ENCODE measurements at regions not wholly inside any gene's neighbourhood (a gene's known extent, or its start where the extent isn't known, plus 50 kb on each side); places are given as distances from the start of the nearest gene placed in this dataset.

- no peak for DNase-seq
- H3K79me2 ChIP-seq (ENCODE audit: insufficient read depth), result no peaks in the 10 kb centered on the region
- no peak overlapping the region for H3K27ac ChIP-seq
- TF ChIP-seq EZH2phosphoT487 (IDR thresholded peaks at IDR 0.05; ENCODE audit: insufficient read depth, low read depth) (no peak), EZH2 (IDR thresholded peaks at IDR 0.05; ENCODE audit: insufficient read depth, poor library complexity, severe bottlenecking) (no peak)
- no peaks in the 10 kb centered on the region for H3F3A ChIP-seq (ENCODE audit: insufficient read depth)
- no peak overlapping the region for H3K4me3 ChIP-seq
- no peaks in the 10 kb centered on the region for H3K9me3 ChIP-seq (ENCODE audit: low read depth)
- no peak overlapping the region for H2AFZ ChIP-seq
- H3K9ac ChIP-seq, result no peak overlapping the region
- H3K9me2 ChIP-seq (ENCODE audit: insufficient read depth), result no peaks in the 10 kb centered on the region
- no peaks in the 10 kb centered on the region for H4K20me1 ChIP-seq (ENCODE audit: insufficient read depth)
- H3K4me1 ChIP-seq (ENCODE audit: insufficient read depth), result no peaks in the 10 kb centered on the region
- H3K27me3 ChIP-seq (replicated peaks; ENCODE audit: insufficient read depth), result peaks cover 12% of the 10 kb centered on the region
- WGBS, 2 experiments (ENCODE audit: low coverage in 1 of 2, low lambda C conversion rate in 2 of 2, missing lambda C conversion rate in 2 of 2), result 18 to 21% methylated on average over 2 of the region's 2 CpGs
- H3K4me2 ChIP-seq (ENCODE audit: unreplicated experiment), result no peak overlapping the region
- in situ Hi-C loops (cut with MboI), result no loop called here
- H3K36me3 ChIP-seq (ENCODE audit: low read depth), result no peaks in the 10 kb centered on the region
These were observed 200.9 kb downstream of the CLIC5 start for GRCh38 chr6:45814772-45815171.

DNA sequence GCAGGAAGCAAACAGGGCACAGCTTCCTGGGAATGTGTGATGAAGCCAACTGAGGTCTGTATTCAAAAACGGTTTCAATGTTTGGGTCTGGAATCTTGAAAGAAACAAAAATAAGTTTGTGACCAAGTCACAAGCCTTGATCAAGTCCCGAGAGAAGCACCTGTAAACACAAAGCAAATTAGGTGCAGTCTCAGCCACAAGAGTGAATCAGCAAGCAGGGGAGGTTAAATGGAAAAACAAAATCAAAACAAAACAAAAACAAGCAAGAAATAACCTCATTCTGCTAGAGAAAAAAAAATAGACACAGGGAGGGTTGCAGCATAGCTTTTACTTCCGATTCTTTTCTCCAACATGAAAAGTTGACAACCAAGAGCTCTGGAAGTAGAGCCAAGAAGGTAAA is 201.7 kb downstream of the CLIC5 start:
- H3K4me2 ChIP-seq (ENCODE audit: unreplicated experiment), result no peak overlapping the region
- no peak overlapping the region for H3K9ac ChIP-seq
- no peak overlapping the region for H3K4me3 ChIP-seq
- H4K20me1 ChIP-seq (ENCODE audit: insufficient read depth), result no peaks in the 10 kb centered on the region
- H3K27me3 ChIP-seq (replicated peaks; ENCODE audit: insufficient read depth), result peaks cover 12% of the 10 kb centered on the region
- H3K79me2 ChIP-seq (ENCODE audit: insufficient read depth), result no peaks in the 10 kb centered on the region
- H2AFZ ChIP-seq, result no peak overlapping the region
- DNase-seq, result no peak
- TF ChIP-seq EZH2phosphoT487 (IDR thresholded peaks at IDR 0.05; ENCODE audit: insufficient read depth, low read depth), result no peak
- TF ChIP-seq EZH2 (IDR thresholded peaks at IDR 0.05; ENCODE audit: insufficient read depth, poor library complexity, severe bottlenecking), result no peak
- H3K4me1 ChIP-seq (ENCODE audit: insufficient read depth), result no peaks in the 10 kb centered on the region
- in situ Hi-C loops (cut with MboI), result no loop called here
- no peak overlapping the region for H3K27ac ChIP-seq
- no peaks in the 10 kb centered on the region for H3K36me3 ChIP-seq (ENCODE audit: low read depth)
- WGBS, 2 experiments (ENCODE audit: low coverage in 1 of 2, low lambda C conversion rate in 2 of 2, missing lambda C conversion rate in 2 of 2), result 30 to 36% methylated on average over 3 of the region's 3 CpGs
- H3F3A ChIP-seq (ENCODE audit: insufficient read depth), result no peaks in the 10 kb centered on the region
- no peaks in the 10 kb centered on the region for H3K9me2 ChIP-seq (ENCODE audit: insufficient read depth)
- H3K9me3 ChIP-seq (ENCODE audit: low read depth), result no peaks in the 10 kb centered on the region

- no peak overlapping the region for H3K27ac ChIP-seq
- no peaks in the 10 kb centered on the region for H3K9me3 ChIP-seq (ENCODE audit: low read depth)
- WGBS, 2 experiments (ENCODE audit: low coverage in 1 of 2, low lambda C conversion rate in 2 of 2, missing lambda C conversion rate in 2 of 2), result 77 to 78% methylated on average over 6 of the region's 6 CpGs
- H3K4me3 ChIP-seq, result no peak overlapping the region
- H3K79me2 ChIP-seq (ENCODE audit: insufficient read depth), result no peaks in the 10 kb centered on the region
- no peaks in the 10 kb centered on the region for H3K9me2 ChIP-seq (ENCODE audit: insufficient read depth)
- no peaks in the 10 kb centered on the region for H3K36me3 ChIP-seq (ENCODE audit: low read depth)
- peaks cover 12% of the 10 kb centered on the region for H3K27me3 ChIP-seq (replicated peaks; ENCODE audit: insufficient read depth)
- in situ Hi-C loops (cut with MboI), result no loop called here
- H3F3A ChIP-seq (ENCODE audit: insufficient read depth), result no peaks in the 10 kb centered on the region
- 0 out of 2 replicates have a peak, but pooled peaks cover 7% of the 10 kb centered on the region for H3K4me1 ChIP-seq (ENCODE audit: insufficient read depth)
- no peak overlapping the region for H3K9ac ChIP-seq
- no peak overlapping the region for H2AFZ ChIP-seq
- no peak overlapping the region for H3K4me2 ChIP-seq (ENCODE audit: unreplicated experiment)
- no peak for DNase-seq
- no peaks in the 10 kb centered on the region for H4K20me1 ChIP-seq (ENCODE audit: insufficient read depth)
- TF ChIP-seq EZH2 (IDR thresholded peaks at IDR 0.05; ENCODE audit: insufficient read depth, poor library complexity, severe bottlenecking) (no peak), EZH2phosphoT487 (IDR thresholded peaks at IDR 0.05; ENCODE audit: insufficient read depth, low read depth) (no peak)
These were observed 202.7 kb downstream of the CLIC5 start for GRCh38 chr6:45812922-45813321.

DNA sequence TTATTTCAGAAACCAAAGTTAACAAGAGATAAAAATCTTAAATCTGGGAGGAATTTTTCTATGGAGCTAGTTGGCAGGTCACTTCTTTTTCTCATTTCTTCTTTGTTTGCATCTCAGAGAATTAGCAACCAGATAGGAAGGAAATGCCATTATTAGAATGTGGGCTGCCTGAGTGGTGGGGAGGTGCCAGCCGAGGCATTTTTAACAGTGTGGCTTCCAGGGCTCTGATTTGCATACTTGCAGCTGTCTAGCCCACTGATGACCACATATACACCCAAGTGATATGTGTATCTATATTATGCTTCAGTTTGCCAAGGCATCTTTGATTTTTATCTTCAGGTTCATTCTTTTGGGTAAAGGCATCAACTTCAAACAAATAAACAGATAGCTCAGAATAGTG is 206.7 kb downstream of the CLIC5 start:
- no peak overlapping the region for H3K4me2 ChIP-seq (ENCODE audit: unreplicated experiment)
- H3K27me3 ChIP-seq (replicated peaks; ENCODE audit: insufficient read depth), result peaks cover 12% of the 10 kb centered on the region
- DNase-seq, result no peak
- 0 out of 2 replicates have a peak, but pooled peaks cover 10% of the 10 kb centered on the region for H3K4me1 ChIP-seq (ENCODE audit: insufficient read depth)
- no peaks in the 10 kb centered on the region for H3F3A ChIP-seq (ENCODE audit: insufficient read depth)
- TF ChIP-seq EZH2phosphoT487 (IDR thresholded peaks at IDR 0.05; ENCODE audit: insufficient read depth, low read depth), result no peak
- TF ChIP-seq EZH2 (IDR thresholded peaks at IDR 0.05; ENCODE audit: insufficient read depth, poor library complexity, severe bottlenecking), result no peak
- H3K27ac ChIP-seq, result no peak overlapping the region
- no peaks in the 10 kb centered on the region for H3K9me2 ChIP-seq (ENCODE audit: insufficient read depth)
- H2AFZ ChIP-seq, result no peak overlapping the region
- no peaks in the 10 kb centered on the region for H3K9me3 ChIP-seq (ENCODE audit: low read depth)
- no peaks in the 10 kb centered on the region for H3K36me3 ChIP-seq (ENCODE audit: low read depth)
- in situ Hi-C loops (cut with MboI), result no loop called here
- WGBS, 2 experiments (ENCODE audit: low coverage in 1 of 2, low lambda C conversion rate in 2 of 2, missing lambda C conversion rate in 2 of 2), result 64 to 90% methylated on average over 1 of the region's 1 CpG
- no peaks in the 10 kb centered on the region for H3K79me2 ChIP-seq (ENCODE audit: insufficient read depth)
- no peaks in the 10 kb centered on the region for H4K20me1 ChIP-seq (ENCODE audit: insufficient read depth)
- no peak overlapping the region for H3K4me3 ChIP-seq
- H3K9ac ChIP-seq, result no peak overlapping the region
